NCI-H510A treated with DMSO at 0.1 percent for 48 hours (cell line): ENCODE measurements at regions not wholly inside any gene's neighbourhood (a gene's known extent, or its start where the extent isn't known, plus 50 kb on each side); places are given as distances from the start of the nearest gene placed in this dataset.
"Not testable (repeated sequence)": the region's sequence is repeated elsewhere in the genome, so short reads cannot be mapped to it uniquely, and the experiment has no call there.

ENCODE experiments used
- DNase-seq: peaks from one replicate; lab custom pipeline; 2025; lab: John Stamatoyannopoulos, UW

DNA sequence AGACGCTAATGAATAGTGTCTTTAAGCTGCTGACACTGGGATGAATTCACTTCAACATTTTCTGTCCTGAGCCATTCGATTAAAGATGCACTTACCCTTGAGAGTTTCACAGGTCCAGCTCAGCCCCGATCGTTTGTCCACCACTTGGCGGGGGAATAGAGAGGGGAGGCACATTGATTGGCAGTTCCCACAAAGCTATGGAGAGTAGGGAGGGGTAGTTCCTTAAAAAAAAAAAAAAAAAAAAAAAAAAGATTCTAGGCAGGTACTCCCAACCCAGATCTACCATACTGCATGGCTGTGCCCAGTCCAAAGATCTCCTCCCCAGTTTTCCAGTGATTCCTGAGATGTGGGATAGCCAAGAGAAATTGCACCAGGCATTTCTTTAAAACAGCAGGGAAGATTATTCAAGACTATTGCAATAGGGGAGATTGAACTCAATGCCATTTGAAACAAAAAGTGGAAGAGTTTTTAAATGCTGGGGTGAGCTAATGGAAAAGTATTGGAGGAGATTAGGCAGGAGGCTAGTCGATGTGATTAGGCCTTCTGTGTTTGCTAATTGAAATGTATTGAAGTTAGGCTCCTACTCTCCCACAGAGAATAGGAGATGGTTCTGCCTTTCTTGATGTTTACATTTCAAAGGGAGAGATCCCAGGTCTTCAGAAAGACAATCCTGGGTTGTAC lies 2217.4 kb upstream of the WWC1 start:
- no peak for DNase-seq

DNA sequence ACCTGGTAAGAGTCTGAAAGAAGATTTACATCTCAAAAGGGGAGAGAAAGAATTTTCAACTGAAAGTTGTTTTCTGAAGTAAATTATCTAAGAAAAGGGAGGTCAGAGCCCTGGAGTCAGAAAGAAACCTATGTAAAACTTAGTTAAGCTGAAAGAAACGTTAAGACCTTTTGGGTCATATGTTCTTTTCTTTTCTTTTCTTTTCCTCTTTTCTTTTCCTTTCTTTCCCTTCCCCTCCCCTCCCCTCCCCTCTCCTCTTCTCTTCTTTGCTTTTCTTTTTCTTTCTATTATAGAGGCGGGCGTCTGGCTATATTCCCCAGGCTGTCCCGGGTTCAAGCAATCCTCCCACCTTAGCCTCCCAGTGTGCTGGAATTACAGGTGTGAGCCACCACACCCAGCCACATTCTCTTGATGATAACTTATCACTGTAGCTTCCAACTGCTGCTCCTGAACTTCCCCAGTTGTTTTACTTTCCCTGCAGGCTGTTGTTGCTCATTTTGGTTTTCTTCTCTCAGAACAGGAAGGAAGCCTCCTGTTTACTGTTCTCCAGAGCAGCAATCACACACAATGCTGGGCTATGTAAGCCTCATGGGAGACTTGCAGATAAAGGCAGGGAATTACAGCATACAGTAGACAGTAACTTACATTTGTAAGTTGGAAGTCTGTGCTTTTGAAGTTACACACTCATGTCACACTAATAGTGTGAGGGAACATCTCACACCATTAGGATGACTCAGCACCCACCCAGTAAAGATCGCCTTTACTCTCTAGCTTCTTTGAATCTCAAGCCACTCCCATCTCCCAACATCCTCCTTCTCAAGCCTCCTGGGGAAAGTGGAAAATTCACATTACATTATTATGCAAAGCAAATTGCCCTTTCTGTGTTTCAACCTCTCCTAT lies 2216.6 kb upstream of the WWC1 start:
- DNase-seq: no peak

DNA sequence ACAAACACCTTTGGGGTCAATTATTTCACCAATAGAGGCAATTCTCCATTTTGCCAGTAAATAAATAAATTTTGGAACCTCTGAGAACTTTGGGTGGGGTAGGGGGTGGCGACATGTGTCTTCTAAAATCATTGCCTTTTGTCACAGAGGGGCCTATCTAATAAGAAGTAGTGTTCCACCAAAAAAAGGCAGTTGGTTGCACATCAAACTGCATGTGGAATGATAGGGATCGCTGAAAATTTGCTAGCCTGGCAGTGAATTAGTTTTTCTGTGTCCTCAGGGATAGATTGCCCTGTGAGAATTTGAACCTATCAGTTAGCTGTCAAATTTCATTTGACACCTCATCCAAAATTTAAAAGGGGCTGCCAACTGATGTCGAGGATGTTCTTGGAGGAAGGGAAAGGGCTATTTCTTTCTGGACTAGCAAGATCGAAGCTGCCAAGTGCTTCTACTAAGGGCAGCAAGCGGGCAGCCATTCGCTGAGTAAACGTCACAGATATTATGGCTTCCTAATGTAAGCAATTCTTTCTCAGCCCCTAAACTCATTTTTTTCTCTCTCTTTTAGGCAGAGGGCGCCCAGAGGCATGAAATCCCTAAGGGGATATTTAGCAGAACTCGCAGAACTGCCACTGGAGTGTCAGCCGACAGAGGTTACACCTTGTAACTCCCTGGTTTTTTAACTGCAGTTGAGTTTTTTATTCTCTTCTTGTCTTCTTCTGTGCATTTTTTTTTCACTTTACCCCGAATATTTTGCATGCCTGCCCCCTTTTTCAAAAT lies 2208.1 kb upstream of the WWC1 start:
- no peak for DNase-seq

- no peak for DNase-seq
Observed at GRCh38 chr5:166086568-166086967, 2204.9 kb upstream of the WWC1 start.

DNA sequence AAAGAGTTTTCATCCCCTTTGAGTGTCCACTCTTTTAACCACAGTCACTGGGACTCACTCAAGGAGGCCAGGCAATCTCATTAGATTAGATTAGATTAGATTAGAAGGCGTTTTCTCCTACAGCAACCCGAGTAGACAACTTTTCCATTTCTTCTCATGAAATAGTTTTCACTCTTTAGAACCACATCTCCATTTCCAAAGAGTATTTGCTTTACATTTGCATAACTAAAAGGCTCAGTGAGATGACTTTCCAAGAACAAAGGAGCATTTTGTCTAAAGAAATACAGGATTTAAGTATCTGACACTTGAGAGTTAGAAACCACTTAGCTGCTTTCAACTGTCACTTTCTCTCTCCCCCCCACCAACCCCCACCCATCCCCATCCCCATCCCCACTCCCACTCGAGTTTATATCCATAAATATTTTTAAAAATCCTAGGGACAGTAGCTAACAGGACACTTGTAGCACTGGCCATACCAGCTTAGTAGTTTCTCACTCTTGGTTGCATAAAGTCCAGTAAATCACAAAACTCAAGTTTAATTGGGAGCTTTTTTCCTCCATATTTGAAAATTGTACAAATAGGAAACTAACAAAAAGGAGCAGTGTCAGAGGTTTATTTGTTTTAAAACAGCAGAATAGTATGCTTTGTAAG lies 2202.9 kb upstream of the WWC1 start:
- no peak for DNase-seq

DNA sequence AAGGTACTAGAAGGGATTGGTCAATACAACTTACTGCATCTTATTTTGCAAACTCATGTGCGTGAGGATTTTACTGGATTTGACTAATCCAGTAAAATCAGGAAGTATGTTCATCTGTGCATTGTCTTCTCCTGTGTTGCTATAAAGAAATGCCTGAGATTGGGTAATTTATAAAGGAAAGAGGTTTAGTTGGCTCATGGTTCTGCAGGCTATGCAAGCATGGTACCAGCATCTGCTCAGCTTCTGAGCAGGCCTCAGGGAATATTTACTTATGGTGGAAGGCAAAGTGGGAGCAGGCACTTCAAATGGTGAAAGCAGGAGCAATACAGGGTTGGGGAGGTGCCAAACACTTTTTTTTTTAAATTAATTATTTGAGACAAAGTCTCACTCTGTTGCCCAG lies 2199.5 kb upstream of the WWC1 start:
- no peak for DNase-seq

GRCh38 chr5:166093312-166093711 lies 2198.1 kb upstream of the WWC1 start:
- no peak for DNase-seq

- DNase-seq: no peak
Observed at GRCh38 chr5:166102947-166103346, 2188.5 kb upstream of the WWC1 start.

DNA sequence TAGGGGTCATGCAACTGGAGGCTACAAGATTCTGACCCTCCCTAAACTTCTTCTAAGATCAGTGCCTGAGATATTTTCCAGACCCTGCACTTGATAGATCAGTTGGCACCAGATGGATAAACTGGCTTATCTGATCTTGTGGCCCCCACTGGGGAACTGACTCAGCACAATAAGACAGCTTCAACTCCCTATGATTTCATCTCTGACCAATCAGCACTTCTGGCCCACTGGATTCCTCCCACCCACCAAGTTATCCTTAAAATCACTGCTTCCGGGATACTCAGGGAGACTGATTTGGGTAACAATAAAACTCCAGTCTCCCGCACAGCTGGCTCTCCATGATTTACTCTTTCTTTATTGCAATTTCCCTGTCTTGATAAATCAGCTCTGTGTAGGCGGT lies 2180.4 kb upstream of the WWC1 start:
- DNase-seq: no peak

DNA sequence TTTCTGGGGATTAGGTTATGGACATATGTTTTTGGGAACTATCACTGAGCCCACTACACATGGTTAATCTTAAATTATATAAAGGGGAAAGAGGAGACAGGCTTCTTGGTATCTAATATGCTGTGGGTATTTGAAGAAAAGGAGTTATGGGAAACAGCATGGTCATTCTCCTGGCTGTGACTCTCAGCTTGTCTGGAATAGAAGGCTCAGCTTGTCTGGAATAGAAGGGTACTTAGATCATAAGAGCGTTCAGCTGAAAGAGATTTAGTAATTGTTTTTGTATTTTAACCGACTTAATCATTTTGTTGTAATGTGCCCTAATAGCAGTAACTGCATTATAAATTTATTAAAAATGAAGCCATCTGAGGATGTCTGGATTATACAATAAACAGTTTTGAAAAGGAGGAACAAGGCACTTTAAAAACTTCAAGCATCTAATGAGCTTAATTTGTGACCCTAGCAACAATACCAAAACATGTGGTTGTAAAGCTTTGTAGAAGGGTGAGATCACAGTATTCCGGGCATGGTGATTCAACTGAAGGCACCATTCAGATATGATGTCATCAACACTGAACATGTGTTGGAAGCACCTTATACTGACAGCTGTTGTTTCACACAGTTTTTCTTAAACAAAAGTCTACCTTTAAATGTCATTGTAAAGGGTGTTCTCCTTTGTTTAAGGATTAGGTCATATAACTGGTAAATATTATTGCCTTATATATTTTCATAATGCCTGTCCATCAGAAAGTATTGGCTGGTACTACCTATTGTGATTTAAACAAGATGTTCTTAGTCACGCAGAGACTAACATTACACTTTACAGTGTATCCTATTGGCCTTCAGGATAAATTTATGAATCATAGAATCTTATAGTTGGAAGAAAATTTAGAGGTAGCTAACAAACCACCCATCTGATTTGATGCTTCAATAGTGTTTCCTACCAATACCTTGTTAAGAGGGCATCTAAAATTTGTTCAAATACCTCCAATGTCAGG lies 2174.1 kb upstream of the WWC1 start:
- DNase-seq: no peak

DNA sequence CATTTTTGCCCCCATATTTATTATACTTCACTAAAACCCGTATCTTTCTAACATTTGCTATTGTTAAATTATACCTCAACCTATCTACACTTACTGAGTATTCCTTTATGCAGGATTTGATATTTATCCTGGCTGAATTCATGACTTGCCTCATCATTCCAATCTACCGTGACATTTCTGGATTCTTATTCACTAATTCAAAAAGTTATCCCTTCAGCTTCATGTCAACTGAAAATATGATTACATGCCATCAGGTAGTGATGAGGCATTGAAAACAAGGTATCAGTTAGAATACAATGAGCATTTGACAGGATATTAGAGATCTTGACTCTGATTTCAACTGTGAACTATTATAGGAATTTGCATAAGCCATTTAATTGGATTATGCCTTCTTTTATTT lies 2171.9 kb upstream of the WWC1 start:
- DNase-seq: no peak

DNA sequence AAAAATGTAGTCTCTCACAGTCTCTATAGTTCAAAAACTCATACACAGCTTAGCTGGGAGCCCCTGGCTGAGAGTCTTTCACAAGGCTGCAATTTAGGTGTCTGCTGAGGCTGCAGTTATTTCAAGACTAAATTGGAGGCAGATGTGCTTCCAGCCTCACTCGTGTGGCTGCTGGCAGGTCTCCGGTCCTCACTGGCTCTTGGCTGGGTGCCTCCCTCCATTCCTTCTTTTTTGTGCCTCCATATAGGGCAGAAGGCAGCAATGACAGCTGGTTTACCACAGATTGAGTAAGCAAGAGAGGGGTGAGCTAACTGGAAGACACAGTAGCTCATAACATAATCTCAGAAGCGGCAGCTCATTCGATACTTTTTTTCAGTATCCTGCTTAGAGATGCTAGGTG lies 2167.7 kb upstream of the WWC1 start:
- no peak for DNase-seq

- no peak for DNase-seq
Observed at GRCh38 chr5:166127766-166128570, 2163.5 kb upstream of the WWC1 start.

DNA sequence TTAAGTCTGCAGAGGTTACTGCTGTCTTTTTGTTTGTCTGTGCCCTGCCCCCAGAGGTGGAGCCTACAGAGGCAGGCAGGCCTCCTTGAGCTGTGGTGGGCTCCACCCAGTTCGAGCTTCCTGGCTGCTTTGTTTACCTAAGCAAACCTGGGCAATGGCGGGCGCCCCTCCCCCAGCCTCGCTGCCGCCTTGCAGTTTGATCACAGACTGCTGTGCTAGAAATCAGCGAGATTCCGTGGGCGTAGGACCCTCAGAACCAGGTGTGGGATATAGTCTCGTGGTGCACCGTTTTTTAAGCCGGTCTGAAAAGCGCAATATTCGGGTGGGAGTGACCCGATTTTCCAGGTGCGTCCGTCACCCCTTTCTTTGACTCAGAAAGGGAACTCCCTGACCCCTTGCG lies 2146.3 kb upstream of the WWC1 start:
- not testable (repeated sequence) for DNase-seq

DNA sequence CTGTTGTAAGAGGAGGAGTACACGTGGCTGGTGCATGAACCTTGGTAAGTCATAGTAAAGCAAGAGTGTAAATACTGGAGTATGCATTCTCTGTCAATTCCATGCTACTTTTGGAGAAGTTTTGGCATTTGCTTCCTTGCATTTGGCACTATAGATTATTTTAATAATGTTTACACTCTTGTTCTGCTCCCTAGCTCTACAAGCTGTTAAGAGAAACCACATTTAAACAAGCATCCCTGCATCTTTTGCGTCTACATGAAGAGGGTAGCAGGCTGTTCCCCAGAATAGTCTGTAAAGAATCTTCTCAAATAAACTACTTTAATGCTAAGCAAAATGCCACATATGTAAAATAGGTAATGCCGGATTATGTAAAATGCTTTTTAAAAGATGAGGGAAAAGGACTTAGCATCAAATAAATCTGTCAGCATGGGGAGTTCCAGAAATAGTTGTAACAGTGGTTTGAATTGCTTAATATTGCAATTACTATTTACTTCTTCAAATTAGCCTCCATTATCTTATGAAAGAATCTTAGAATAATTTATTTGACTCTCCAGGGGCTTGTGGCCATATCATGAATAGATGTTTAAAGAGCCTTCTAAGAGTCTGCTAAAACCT lies 2127.3 kb upstream of the WWC1 start:
- no peak for DNase-seq

DNA sequence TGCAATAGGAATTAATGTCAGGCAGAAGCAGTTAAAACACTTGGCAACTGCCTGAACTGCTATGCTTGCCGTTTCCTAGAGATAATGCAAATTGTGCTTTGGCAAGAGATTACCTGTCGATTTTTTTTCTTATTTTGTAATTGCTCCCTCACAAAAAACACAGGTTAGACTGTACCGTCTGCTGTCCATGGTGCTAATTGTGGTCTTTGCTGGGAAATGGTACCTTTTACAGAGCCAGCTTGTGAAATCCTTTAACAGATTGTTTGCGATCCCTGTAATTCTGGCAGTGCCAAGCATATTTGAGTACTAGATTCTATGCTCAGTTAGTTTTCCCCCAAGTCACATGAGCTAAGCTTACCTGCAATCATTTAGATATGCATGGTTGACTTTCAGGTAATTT lies 2125.8 kb upstream of the WWC1 start:
- DNase-seq: no peak

- DNase-seq: no peak
Observed at GRCh38 chr5:166166071-166166470, 2125.4 kb upstream of the WWC1 start.

GRCh38 chr5:166172597-166172996 lies 2118.8 kb upstream of the WWC1 start:
- no peak for DNase-seq

DNA sequence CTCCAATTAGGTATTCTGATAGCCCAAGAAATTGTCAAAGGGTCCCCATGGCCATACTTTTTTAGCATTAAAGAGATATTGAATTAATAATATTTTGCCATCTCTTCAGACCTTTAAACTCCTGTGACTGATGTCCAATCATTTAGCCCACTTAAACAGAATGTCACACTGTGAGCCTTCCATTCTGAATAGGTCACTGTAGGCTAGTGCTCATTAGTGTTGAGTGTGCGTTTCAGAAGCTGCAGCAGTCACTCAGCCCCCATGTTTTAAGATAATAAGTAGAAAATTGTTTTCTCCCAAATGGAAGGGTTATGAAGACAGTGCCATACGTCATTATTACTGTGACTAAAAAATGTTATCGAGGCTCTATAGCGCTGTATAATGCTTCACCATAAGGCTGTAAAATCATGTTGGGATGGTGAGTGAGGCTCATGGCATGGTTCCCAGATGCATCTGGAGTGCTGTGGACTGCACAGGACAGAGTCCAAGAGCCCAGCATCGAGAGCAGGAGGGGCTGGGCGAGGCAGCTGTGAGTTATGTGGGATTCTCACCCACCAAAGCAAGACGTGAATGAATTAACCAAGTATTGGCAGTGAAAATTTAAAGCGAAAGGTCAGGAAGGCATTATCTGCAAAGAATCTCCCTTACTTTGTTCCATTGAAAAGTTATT lies 2112.9 kb upstream of the WWC1 start:
- DNase-seq: no peak
